G401 (cell line): ENCODE measurements at regions not wholly inside any gene's neighbourhood (a gene's known extent, or its start where the extent isn't known, plus 50 kb on each side); places are given as distances from the start of the nearest gene placed in this dataset.

ENCODE experiments used
- DNase-seq: peaks from one replicate; pipeline ENCODE4 v3.0.0-alpha.2; 2015; ENCODE audit warnings: low spot score
- in situ Hi-C: cut with HindIII; loops from 2 replicates; pipeline ENCODE4 v1.10.0; 2016; ENCODE audit warnings: low sequenced_read_pairs, mixed read lengths

DNA sequence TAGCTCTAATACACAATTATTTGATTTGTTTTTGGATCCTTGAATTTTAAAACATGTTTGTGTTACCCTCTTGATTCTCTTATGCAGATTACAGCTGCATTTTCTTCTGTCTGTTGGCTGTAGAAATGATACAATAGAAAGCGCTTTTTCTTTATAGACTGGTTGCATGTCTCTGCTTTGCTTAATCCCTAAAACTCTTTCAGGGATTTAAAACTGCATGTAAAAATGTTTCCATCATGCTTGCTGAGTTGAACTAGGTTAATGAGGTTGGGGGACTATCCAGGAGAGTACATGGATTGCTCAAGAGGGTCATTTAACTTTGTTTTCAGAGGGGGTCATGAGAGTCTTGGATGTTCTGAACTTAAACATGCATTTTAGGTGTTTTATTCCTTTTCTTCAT is 166.4 kb upstream of the IFNG-AS1 start:
- in situ Hi-C loops: no loop called here
- no peak for DNase-seq

GRCh38 chr12:67826148-67826547 is 163.1 kb upstream of the IFNG-AS1 start:
- in situ Hi-C loops: no loop called here

DNA sequence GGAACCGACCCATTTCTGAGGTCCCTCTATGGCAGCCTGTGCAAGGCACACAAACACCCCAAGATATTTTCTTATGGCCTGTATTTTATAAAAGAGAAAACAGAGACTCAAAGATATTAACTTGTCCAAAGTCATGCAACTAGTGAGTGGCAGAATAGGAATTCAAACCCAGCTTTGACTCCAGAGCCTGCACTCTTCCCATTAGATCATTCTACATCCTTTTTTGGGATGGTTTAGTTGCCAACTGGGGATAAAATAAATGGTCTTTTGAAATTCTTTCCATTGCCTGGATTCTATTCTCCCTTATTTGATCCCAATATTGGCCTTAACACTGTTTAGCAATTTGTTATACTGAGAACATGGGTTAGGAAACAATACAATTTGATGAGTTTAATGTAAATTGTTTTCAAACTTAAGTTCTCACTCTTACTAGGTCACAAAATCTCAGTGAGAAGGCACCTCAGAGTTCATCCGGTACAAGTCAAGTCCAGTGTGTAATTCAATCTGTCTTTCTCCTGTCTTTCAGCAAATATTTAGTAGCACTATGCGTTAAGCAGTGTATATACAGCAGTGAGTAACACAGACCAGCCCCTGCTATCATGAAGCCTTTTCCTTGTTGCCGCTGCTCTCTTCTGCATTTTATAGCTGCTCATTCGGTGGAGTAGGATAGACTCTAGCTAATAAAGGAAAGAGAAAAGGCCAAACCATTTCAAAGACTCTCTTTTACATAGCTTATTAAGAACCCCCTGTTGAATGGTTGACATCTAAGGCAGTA is 162.1 kb upstream of the IFNG-AS1 start:
- DNase-seq: no peak
- in situ Hi-C loops: no loop called here

More at GRCh38 chr12:67826148-67826547, 163.1 kb upstream of the IFNG-AS1 start:
- DNase-seq: no peak

GRCh38 chr12:67827820-67828383 is 161.3 kb upstream of the IFNG-AS1 start:
- in situ Hi-C loops: no loop called here
- no peak for DNase-seq

- in situ Hi-C loops: no loop called here
- no peak for DNase-seq
Measured at GRCh38 chr12:67829896-67830295, 159.4 kb upstream of the IFNG-AS1 start.

DNA sequence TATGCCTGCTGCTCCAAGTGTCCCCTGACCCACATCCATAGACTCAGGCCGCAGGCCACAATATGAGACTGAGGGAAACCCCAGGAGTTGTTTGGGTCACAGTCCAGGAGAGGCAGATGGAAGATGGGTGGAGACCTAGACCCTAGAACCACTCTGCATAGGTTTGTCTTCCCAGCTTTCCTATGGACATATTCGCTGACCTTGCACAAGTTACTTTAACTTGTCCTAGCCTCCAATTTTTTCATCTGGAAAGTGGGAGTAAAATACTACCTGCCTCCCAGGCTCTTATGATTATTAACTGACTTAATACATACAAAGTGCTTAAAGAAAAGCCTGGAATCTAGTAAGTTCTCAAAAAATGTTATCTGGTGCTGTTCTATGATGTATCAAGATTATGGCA is 157.1 kb upstream of the IFNG-AS1 start:
- in situ Hi-C loops: no loop called here
- DNase-seq: no peak

DNA sequence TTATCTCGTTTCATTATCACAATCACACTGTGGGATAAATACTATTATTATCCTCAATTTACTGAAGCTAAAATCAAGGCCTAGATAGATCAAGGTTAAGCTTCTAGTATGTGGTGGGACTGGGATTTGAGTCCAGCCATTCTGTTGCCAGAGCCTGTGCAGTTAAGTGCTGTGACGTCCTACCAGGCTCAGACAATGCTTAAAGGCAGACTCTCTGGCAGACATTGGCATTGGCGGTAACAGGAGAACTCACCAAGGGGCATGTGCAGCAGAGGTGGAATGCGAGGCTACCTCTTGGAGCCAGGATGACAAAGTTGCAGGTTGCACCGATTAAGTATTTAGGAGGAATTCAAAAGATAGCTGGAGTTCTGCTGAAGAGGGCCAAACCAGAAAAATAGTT is 155.6 kb upstream of the IFNG-AS1 start:
- no peak for DNase-seq
- in situ Hi-C loops: no loop called here

DNA sequence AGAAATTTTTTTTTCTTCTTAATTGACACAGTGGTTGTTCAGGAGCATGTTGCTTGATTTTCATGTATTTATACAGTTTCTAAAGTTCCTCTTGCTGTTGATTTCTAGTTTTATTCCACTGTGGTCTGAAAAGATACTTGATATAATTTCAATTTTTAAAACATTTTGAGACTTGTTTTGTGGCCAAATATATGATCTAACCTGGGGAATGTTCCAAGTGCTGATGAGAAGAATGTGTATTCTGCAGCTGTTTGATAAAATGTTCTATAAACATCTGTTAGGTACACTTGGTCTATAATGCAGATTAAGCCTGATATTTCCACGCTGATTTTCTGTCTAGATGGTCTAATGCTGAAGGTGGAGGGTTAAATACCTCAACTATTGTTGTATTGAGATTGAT is 151.4 kb upstream of the IFNG-AS1 start:
- DNase-seq: no peak
- in situ Hi-C loops: no loop called here

GRCh38 chr12:67842124-67842523 is 147.1 kb upstream of the IFNG-AS1 start:
- in situ Hi-C loops: no loop called here
- no peak for DNase-seq

GRCh38 chr12:67843257-67843656 is 146.0 kb upstream of the IFNG-AS1 start:
- DNase-seq: no peak
- in situ Hi-C loops: no loop called here

DNA sequence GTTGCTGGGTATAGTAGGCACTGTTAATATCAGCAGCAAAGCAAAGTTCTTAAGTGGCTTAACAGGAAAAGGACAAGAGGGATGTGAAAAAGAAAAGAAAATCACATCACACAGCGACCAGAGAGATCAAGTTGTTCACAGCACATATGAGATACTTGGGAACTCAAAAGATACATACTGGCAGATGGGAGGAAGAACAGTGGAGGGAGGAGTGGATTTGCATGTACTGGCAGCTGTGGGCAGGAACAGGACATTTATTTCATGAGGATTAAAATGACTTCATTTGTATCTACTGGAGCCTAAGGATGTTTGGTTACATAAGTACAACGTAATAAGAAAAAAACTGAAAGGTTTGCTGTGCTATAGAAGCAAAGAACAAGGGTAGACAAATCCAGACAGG is 136.5 kb upstream of the IFNG-AS1 start:
- in situ Hi-C loops: no loop called here
- no peak for DNase-seq

GRCh38 chr12:67853204-67853603 is 136.0 kb upstream of the IFNG-AS1 start:
- in situ Hi-C loops: no loop called here
- no peak for DNase-seq

- DNase-seq: no peak
- in situ Hi-C loops: no loop called here
Measured at GRCh38 chr12:67854351-67854750, 134.9 kb upstream of the IFNG-AS1 start.

DNA sequence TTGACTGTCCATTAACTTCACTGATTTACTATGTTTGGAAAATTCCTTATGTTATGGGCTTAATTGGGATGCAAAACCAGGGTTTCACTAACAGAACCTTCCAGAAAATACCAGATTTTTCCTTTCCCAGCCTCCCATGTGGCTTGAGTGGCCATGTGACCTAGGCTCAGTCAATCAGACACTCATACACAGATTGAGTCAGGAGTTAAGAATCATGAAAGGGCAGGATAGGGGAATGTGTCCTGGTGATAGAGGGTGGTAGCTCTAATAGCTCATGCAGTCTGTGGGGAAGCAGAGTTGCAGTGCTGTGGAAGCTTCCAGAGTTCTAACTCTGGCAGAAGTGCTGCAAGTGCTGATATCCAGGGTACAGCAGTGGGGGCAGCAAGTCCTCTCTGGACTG is 134.1 kb upstream of the IFNG-AS1 start:
- no peak for DNase-seq
- in situ Hi-C loops: no loop called here

- DNase-seq: no peak
- in situ Hi-C loops: no loop called here
Measured at GRCh38 chr12:67871231-67871630, 118.0 kb upstream of the IFNG-AS1 start.

- in situ Hi-C loops: no loop called here
- DNase-seq: no peak
Measured at GRCh38 chr12:67873355-67873754, 115.9 kb upstream of the IFNG-AS1 start.

- no peak for DNase-seq
- in situ Hi-C loops: no loop called here
Measured at GRCh38 chr12:67876305-67876915, 112.8 kb upstream of the IFNG-AS1 start.

GRCh38 chr12:67877727-67878126 is 111.5 kb upstream of the IFNG-AS1 start:
- no peak for DNase-seq
- in situ Hi-C loops: no loop called here

- in situ Hi-C loops: no loop called here
- DNase-seq: no peak
Measured at GRCh38 chr12:67879937-67880336, 109.3 kb upstream of the IFNG-AS1 start.

DNA sequence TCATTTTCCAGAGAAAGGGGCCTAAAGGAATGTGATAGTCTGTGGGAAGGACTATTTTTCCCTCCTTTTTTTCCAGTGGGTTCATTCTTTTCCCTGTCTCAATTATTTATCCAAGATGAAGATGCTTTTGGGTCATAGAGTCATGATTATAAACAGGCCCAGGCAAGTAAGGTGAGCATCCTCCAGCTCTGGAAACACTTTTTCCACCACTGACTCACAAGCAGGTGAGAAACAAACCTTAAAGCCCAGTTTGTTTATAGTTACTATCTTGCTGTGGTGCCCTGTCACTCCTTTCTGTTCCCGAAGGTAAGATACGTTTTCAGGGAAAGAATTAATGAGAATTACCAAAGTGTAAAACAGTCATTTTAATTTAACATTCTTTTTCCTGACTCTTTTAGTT is 107.7 kb upstream of the IFNG-AS1 start:
- in situ Hi-C loops: no loop called here
- no peak for DNase-seq

- no peak for DNase-seq
- in situ Hi-C loops: no loop called here
Measured at GRCh38 chr12:67884596-67884995, 104.7 kb upstream of the IFNG-AS1 start.
